Neural progenitor cell (in vitro differentiated cells): ENCODE measurements at regions not wholly inside any gene's neighbourhood (a gene's known extent, or its start where the extent isn't known, plus 50 kb on each side); places are given as distances from the start of the nearest gene placed in this dataset.

ENCODE experiments used
- CTCF ChIP-seq: fragments of 200-600 bp; sonication (generic); IDR thresholded peaks from 2 replicates; pipeline ENCODE4 v1.5.1; 2017; ENCODE audit warnings: antibody characterized with exemption, mild to moderate bottlenecking
- EZH2 ChIP-seq: fragments of 200-600 bp; sonication (generic); IDR thresholded peaks from 2 replicates; pipeline ENCODE4 v1.6.1; 2017; ENCODE audit warnings: antibody characterized with exemption, mild to moderate bottlenecking, moderate library complexity
- EZH2phosphoT487 ChIP-seq: fragments of 200-600 bp; sonication (generic); IDR thresholded peaks from 2 replicates; pipeline ENCODE4 v1.6.1; 2017; ENCODE audit warnings: antibody characterized with exemption

- TF ChIP-seq CTCF: no peak
- no peak for TF ChIP-seq EZH2
- no peak for TF ChIP-seq EZH2phosphoT487
Observed at GRCh38 chr5:45826055-45826454, 129.9 kb upstream of the HCN1 start.
